CD4-positive, alpha-beta T cell treated with Interferon alpha-2 for 1 hour (primary cell): ENCODE measurements at regions not wholly inside any gene's neighbourhood (a gene's known extent, or its start where the extent isn't known, plus 50 kb on each side); places are given as distances from the start of the nearest gene placed in this dataset.
A peak's percentile ranks its signal among the peaks of the same experiment; 100 is the strongest.
"Not testable (repeated sequence)": the region's sequence is repeated elsewhere in the genome, so short reads cannot be mapped to it uniquely, and the experiment has no call there.

ENCODE experiments used
- DNase-seq, 2 donors: peaks; one replicate each; pipeline ENCODE4 v3.0.0-alpha.2; 2020 to 2022

GRCh38 chr1:240722788-240723187 lies 110.8 kb upstream of the GREM2 start:
- no peak for DNase-seq

DNA sequence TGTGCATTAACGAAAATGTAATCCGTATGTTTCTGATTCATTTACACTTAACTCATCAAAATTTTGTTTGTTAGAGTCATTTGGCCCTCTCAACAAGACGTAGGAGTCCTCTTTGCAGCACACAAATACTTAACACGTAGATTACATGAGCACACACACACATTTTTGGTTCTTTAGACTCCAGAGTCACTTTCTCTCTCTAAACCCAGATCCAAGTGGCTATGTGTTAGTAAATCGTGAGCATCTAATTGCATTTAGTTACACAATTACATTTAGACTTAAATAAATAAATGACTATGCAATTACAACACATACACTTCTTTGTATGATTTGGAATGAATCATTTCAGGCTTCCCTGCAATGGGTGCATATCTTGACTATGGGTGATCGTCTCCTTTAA lies 109.0 kb upstream of the GREM2 start:
- DNase-seq: no peak

DNA sequence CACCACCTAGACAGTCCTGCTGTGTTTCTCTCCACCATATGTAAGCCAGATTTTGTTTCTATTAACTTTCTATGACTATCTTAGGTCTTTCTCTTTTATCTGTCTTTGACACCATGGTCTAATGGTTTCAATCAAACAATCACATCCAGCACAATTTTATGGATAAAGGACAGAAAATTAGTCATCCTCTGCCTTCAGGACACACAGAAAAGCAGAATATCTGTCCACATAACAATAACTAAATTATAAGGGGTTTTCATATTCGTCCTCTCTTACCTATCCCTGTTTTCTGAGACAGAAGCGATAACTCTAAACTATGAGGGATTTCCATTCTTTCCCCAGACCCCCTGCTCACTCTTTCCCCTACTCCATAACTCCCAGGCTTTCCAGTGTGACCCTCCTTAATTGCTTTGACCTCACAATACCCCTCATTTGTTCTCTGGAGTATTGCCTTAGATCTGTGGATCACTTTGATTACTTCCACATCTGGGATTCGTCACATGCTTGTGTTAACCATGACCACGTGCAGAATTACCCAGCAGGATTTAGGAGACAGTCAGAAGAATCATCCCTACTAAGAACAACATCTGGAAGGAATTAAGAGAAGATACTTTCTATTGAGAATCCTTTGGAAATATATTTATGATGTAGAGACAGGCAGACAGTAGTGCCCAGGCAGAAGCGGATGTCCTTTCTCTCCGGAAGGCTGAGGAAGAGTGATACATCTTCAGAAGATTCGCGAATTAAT lies 108.2 kb upstream of the GREM2 start:
- no peak for DNase-seq

- DNase-seq: not testable (repeated sequence)
These were observed 104.6 kb upstream of the GREM2 start for GRCh38 chr1:240716538-240716937.

DNA sequence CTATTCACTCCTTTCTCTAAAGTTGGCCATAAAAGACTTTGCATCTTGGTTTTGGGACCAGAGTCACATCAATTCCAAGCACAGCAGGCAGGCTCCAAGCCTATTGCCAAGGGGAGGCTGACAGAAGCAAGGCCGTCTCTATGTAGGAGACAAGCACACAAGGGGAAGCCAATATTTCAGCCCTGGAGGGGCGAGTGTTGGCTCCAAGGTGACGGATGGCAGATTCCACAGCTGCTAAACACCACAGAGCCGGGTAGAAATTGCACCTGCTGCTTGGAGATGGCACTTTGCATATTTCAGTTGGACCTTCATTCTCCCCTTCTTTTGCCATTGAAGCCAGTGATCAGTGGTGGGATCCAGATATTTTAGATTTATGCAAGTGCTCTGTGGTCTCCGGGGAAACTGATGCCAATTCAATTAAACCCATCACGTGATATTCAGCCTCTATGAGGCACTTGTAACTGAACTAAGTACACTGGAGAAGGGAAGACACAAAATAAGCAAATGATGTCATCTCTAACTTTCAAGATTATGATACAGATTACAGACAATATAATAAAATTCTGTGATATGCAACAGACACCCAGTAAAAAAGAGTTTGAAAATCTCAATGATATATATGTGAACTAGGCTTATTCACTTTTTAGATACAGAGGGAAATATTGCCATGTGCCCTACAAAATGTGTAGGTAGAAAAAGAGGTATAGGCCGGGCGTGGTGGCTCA lies 102.8 kb upstream of the GREM2 start:
- no peak for DNase-seq

DNA sequence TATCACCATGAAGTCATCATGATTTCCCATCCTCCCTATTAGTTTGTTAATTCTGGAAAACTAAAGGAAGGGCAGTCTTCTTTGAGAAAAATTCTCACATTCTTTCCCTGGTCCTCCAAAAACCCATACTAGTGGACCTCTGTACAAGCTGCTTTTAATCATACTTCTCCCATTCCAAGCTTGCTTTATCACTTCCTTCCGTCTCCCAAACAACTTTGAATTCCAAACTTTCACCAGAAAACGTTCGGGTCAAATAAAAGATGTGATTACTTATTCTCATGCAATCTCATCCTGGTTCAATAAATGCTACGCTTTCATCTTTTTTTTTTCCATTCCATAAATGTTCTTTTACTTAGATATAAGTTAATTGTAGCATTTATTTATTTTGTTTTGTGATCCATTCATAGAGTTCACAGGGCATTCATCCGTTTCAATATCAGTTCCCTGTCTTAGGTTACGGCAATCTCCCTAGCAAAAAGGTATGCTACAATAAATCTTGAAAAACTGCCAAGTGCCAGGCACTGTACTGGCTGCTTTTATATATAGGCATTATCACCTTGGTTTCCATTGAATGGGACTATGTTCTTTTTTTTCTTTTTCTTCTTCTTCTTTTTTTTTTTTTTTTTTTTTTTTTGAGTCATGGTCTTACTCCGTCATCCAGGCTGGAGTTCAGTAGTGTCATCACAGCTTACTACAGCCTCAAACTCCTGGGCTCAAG lies 100.2 kb upstream of the GREM2 start:
- DNase-seq: no peak

DNA sequence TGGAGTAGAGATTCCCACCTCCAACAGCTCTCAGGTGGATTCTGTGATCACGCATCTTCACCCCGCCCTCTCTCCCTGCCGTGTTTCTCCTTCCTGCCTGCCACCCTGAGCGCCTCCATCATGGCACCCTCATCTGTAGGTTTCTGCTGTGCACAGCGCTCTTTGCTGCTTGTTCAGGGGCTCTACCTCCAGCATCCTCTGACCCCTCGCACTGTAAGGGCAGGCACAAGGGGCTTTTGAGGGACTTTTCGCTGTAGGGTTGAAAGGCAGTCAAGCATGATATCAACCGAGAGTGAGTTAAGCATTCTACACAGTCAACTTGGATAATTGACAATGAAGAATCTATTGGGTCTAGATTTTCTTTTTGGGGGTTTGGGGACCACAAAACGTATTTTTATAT lies 99.1 kb upstream of the GREM2 start:
- DNase-seq: no peak

- no peak for DNase-seq
These were observed 97.7 kb upstream of the GREM2 start for GRCh38 chr1:240709676-240710075.

GRCh38 chr1:240706150-240706935 lies 94.4 kb upstream of the GREM2 start:
- DNase-seq: no peak

DNA sequence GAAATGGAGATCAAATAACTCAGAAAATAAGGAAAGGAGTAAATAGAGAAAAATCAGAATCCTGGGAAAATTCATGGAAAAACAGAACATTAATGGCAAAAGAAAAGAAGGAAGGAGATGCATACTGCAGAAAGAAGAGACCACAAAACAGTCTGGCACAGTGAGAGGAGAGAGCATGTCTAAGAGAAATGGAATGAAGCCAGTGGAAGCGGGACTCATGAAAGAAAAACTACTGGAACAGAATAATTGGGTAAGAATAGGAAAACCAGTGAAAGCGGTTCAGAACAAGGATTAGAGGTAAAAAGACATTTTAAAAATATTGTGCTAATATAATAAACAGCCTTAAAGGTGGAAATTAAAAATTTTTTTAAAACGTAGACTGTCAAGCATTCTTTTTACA lies 93.6 kb upstream of the GREM2 start:
- DNase-seq: no peak

- no peak for DNase-seq
These were observed 89.5 kb upstream of the GREM2 start for GRCh38 chr1:240701412-240701811.

GRCh38 chr1:240695416-240695815 lies 83.5 kb upstream of the GREM2 start:
- DNase-seq: no peak

GRCh38 chr1:240693844-240694243 lies 81.9 kb upstream of the GREM2 start:
- DNase-seq: no peak

DNA sequence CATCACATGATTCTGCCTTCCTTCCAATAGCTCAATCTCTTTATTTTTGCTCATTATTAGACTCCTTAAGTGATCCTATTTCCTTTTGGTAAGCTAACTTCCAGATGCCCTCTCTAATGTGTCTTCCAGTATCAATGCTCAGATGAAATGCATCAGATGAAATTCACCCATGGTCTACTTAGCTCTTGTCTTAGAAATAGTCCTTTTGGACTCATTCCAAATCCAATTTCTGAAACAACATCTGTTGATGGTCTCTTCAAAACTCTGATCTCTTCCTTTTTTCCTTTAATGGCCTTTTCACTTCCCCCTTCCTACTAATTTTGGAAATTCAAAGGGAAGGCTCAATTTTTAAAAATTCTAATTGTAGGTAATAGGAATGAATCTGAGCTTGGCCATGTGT lies 81.1 kb upstream of the GREM2 start:
- no peak for DNase-seq

- peak in 1 of 2 donors; percentile 40 for DNase-seq
These were observed 80.2 kb upstream of the GREM2 start for GRCh38 chr1:240691909-240692705.

DNA sequence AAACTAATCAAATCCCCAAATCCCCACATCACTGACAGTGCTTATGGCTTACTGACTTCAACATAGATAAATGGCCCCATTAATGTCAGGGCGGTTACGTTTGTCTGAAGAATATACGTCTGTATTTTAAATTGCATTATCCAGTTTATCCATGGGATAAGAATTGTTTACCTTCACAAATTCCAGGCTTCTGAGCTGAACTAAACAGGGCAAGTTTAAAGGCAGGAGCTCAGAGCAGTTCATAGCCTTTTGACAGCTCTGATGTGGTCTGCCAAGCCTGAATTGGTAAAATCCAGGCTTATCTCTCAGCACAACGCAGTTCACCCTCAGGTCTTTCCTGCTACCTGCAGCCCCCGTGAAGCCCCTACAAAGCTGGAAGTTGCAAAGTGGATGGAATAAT lies 79.5 kb upstream of the GREM2 start:
- no peak for DNase-seq

- peak in 1 of 2 donors; percentile 58 for DNase-seq
These were observed 75.9 kb upstream of the GREM2 start for GRCh38 chr1:240687820-240688219.

DNA sequence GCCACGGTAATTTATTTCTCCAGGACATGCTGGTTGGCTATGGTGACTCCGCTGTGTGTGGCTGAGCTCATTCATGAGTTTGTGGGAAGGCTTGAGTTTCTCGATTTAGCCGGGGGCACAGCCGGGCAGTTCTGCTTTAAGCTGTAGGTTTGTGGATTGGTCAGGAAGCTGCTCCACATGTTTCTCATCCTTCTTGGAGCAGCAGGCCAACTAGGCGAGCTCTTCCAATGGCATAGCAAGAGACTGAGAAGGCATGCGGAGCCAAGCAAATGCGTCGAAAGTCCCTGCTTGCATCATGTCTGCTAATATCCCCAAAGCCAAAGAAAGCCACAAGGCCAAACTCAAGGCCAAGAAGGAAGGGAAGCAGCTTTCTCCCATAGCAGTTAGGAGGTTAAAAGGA lies 71.6 kb upstream of the GREM2 start:
- DNase-seq: no peak

GRCh38 chr1:240682859-240683242 lies 70.9 kb upstream of the GREM2 start:
- no peak for DNase-seq

- no peak for DNase-seq
These were observed 70.4 kb upstream of the GREM2 start for GRCh38 chr1:240682166-240682858.

GRCh38 chr1:240672132-240672811 lies 60.3 kb upstream of the GREM2 start:
- no peak for DNase-seq
